ENCODE measurements at regions not wholly inside any gene's neighbourhood (a gene's known extent, or its start where the extent isn't known, plus 50 kb on each side); places are given as distances from the start of the nearest gene placed in this dataset.
A peak's percentile ranks its signal among the peaks of the same experiment; 100 is the strongest.

GRCh38 chr15:94965593-94965992, 734.2 kb downstream of the MCTP2 start:
- Histone ChIP-seq H3K9me3 (ENCODE audit: control insufficient read depth, insufficient read depth, low read depth, low read length) (no peaks in the 10 kb centered on the region), H3K36me3 (ENCODE audit: control insufficient read depth, insufficient read depth, low read length) (no peaks in the 10 kb centered on the region), H3K9ac (ENCODE audit: insufficient read depth, low read length) (no peak overlapping the region), H3K4me2 (ENCODE audit: extremely low read depth, insufficient read depth, low read length) (no peak overlapping the region), H3K79me2 (ENCODE audit: control insufficient read depth, insufficient read depth, low read length) (no peaks in the 10 kb centered on the region), H4K20me1 (ENCODE audit: control insufficient read depth, extremely low read depth, insufficient read depth, low read length) (no peaks in the 10 kb centered on the region), H3K4me1 (ENCODE audit: control insufficient read depth, extremely low read depth, insufficient read depth, low read length) (no peaks in the 10 kb centered on the region), H3K27ac (ENCODE audit: insufficient read depth, low read length) (no peak overlapping the region), H3K27me3 (ENCODE audit: control insufficient read depth, insufficient read depth, low read length) (no peaks in the 10 kb centered on the region), H3K4me3 (replicated peaks in 1 of 4; ENCODE audit: control extremely low read depth in 1 of 4, insufficient read depth in 1 of 4, low read depth in 3 of 4, low read length in 4 of 4) (no peak overlapping the region), H2AFZ (ENCODE audit: low read length) (no peak overlapping the region)
- no peak for TF ChIP-seq EZH2 (IDR thresholded peaks at IDR 0.05; ENCODE audit: low read length, missing control alignments)
- no peak for TF ChIP-seq CTCF (conservative IDR thresholded peaks at IDR 0.05 in 1 of 2, IDR thresholded peaks at IDR 0.05 in 1 of 2; ENCODE audit: low read depth in 1 of 2, low read length in 2 of 2)
- peak in 1 of 2 donors; percentile 43 for DNase-seq (ENCODE audit: low read depth in 2 of 2)

- no peaks in the 10 kb centered on the region for H3K79me2 ChIP-seq (ENCODE audit: control insufficient read depth, insufficient read depth, low read length)
- no peaks in the 10 kb centered on the region for H3K9me3 ChIP-seq (ENCODE audit: control insufficient read depth, insufficient read depth, low read depth, low read length)
- no peak for TF ChIP-seq CTCF (conservative IDR thresholded peaks at IDR 0.05 in 1 of 2, IDR thresholded peaks at IDR 0.05 in 1 of 2; ENCODE audit: low read depth in 1 of 2, low read length in 2 of 2)
- TF ChIP-seq EZH2 (IDR thresholded peaks at IDR 0.05; ENCODE audit: low read length, missing control alignments): no peak
- no peak overlapping the region for H3K27ac ChIP-seq (ENCODE audit: insufficient read depth, low read length)
- no peaks in the 10 kb centered on the region for H3K4me1 ChIP-seq (ENCODE audit: control insufficient read depth, extremely low read depth, insufficient read depth, low read length)
- no peaks in the 10 kb centered on the region for H4K20me1 ChIP-seq (ENCODE audit: control insufficient read depth, extremely low read depth, insufficient read depth, low read length)
- no peak for DNase-seq (ENCODE audit: low read depth in 2 of 2)
- H2AFZ ChIP-seq (ENCODE audit: low read length): no peak overlapping the region
- no peak overlapping the region for H3K9ac ChIP-seq (ENCODE audit: insufficient read depth, low read length)
- H3K36me3 ChIP-seq (ENCODE audit: control insufficient read depth, insufficient read depth, low read length): no peaks in the 10 kb centered on the region
- H3K27me3 ChIP-seq (ENCODE audit: control insufficient read depth, insufficient read depth, low read length): no peaks in the 10 kb centered on the region
- H3K4me3 ChIP-seq (replicated peaks in 1 of 4; ENCODE audit: control extremely low read depth in 1 of 4, insufficient read depth in 1 of 4, low read depth in 3 of 4, low read length in 4 of 4): no peak overlapping the region
- H3K4me2 ChIP-seq (ENCODE audit: extremely low read depth, insufficient read depth, low read length): no peak overlapping the region
Observed at GRCh38 chr15:94968133-94968532, 736.8 kb downstream of the MCTP2 start.

GRCh38 chr15:94970096-94970495, 738.7 kb downstream of the MCTP2 start:
- no peak for TF ChIP-seq EZH2 (IDR thresholded peaks at IDR 0.05; ENCODE audit: low read length, missing control alignments)
- no peak for TF ChIP-seq CTCF (conservative IDR thresholded peaks at IDR 0.05 in 1 of 2, IDR thresholded peaks at IDR 0.05 in 1 of 2; ENCODE audit: low read depth in 1 of 2, low read length in 2 of 2)
- no peak for DNase-seq (ENCODE audit: low read depth in 2 of 2)

More at GRCh38 chr15:94970096-94970495, 738.7 kb downstream of the MCTP2 start:
- Histone ChIP-seq H3K9ac (ENCODE audit: insufficient read depth, low read length) (no peak overlapping the region), H4K20me1 (ENCODE audit: control insufficient read depth, extremely low read depth, insufficient read depth, low read length) (no peaks in the 10 kb centered on the region), H3K9me3 (ENCODE audit: control insufficient read depth, insufficient read depth, low read depth, low read length) (no peaks in the 10 kb centered on the region), H3K27me3 (ENCODE audit: control insufficient read depth, insufficient read depth, low read length) (no peaks in the 10 kb centered on the region), H3K27ac (ENCODE audit: insufficient read depth, low read length) (no peak overlapping the region), H2AFZ (ENCODE audit: low read length) (no peak overlapping the region), H3K79me2 (ENCODE audit: control insufficient read depth, insufficient read depth, low read length) (no peaks in the 10 kb centered on the region), H3K36me3 (ENCODE audit: control insufficient read depth, insufficient read depth, low read length) (no peaks in the 10 kb centered on the region), H3K4me1 (ENCODE audit: control insufficient read depth, extremely low read depth, insufficient read depth, low read length) (no peaks in the 10 kb centered on the region), H3K4me2 (ENCODE audit: extremely low read depth, insufficient read depth, low read length) (no peak overlapping the region), H3K4me3 (replicated peaks in 1 of 4; ENCODE audit: control extremely low read depth in 1 of 4, insufficient read depth in 1 of 4, low read depth in 3 of 4, low read length in 4 of 4) (no peak overlapping the region)

Data from fibroblast of lung (primary cell).